SK-N-SH (cell line): ENCODE measurements at regions not wholly inside any gene's neighbourhood (a gene's known extent, or its start where the extent isn't known, plus 50 kb on each side); places are given as distances from the start of the nearest gene placed in this dataset.

Experiments used
- CTCF ChIA-PET: fragments of 300-600, 350-600 bp; formaldehyde crosslinking; extraction: SDS; loops from one replicate; lab custom pipeline; 2021; lab: Yijun Ruan, JAX
- POLR2A ChIA-PET: fragments of 350-600 bp; sonication (Branson Sonifier 250); formaldehyde crosslinking; extraction: SDS; loops from one replicate; lab custom pipeline; 2020; ENCODE audit warnings: antibody characterized with exemption, inconsistent platforms; lab: Yijun Ruan, JAX
- DNase-seq: peaks from one replicate; pipeline ENCODE4 v3.0.0; 2012
- H2AFZ ChIP-seq: fragments of 200-600 bp; sonication (generic); 2 replicates; pipeline ENCODE4 v1.8.1; 2016; ENCODE audit warnings: antibody characterized with exemption, mild to moderate bottlenecking, low read depth
- H3F3A ChIP-seq: fragments of 200-600 bp; sonication (generic); replicated peaks from 2 replicates; pipeline ENCODE3; 2016; ENCODE audit warnings: antibody characterized with exemption, mild to moderate bottlenecking; ENCODE audit not compliant: insufficient read depth
- H3K27ac ChIP-seq, 2 experiments: fragments of 200-500 bp in 1 of 2; fragments of 200-600 bp in 1 of 2; sonication (Bioruptor generic) in 1 of 2; sonication (generic), shearing (Covaris generic) in 1 of 2; 2 replicates each; pipeline versions ENCODE4 v1.5.1 to v1.6.1; 2014 to 2016; ENCODE audit warnings: low read depth in 2 of 2, inconsistent platforms in 1 of 2, low read length in 1 of 2, mild to moderate bottlenecking in 1 of 2, mixed read lengths in 1 of 2
- H3K27me3 ChIP-seq: fragments of 200-600 bp; sonication (generic), shearing (Covaris generic); 2 replicates; pipeline ENCODE4 v1.6.1; 2016; ENCODE audit warnings: mixed run types; ENCODE audit not compliant: insufficient read depth
- H3K36me3 ChIP-seq, 2 experiments: fragments of 200-500 bp in 1 of 2; fragments of 200-600 bp in 1 of 2; sonication (Bioruptor generic) in 1 of 2; sonication (generic) in 1 of 2; replicated peaks in 1 of 2; 2 replicates each; pipeline versions ENCODE3 to v1.5.1; 2014 to 2016; ENCODE audit warnings: low read length in 1 of 2, mild to moderate bottlenecking in 1 of 2; ENCODE audit not compliant: insufficient read depth in 2 of 2, control insufficient read depth in 1 of 2
- H3K4me1 ChIP-seq, 2 experiments: fragments of 200-500 bp in 1 of 2; fragments of 200-600 bp in 1 of 2; sonication (Bioruptor generic) in 1 of 2; sonication (generic), shearing (Covaris generic) in 1 of 2; 2 replicates each; pipeline versions ENCODE4 v1.5.1 to v1.6.1; 2014 to 2016; ENCODE audit warnings: low read depth in 1 of 2, low read length in 1 of 2, mixed run types in 1 of 2; ENCODE audit not compliant: insufficient read depth in 2 of 2, control insufficient read depth in 1 of 2
- H3K4me2 ChIP-seq: fragments of 200-600 bp; sonication (generic), shearing (Covaris generic); 2 replicates; pipeline ENCODE4 v1.6.1; 2017; ENCODE audit warnings: mixed run types
- H3K4me3 ChIP-seq, 2 experiments: fragments of 200-500 bp in 1 of 2; fragments of 200-600 bp in 1 of 2; sonication (Bioruptor generic) in 1 of 2; sonication (generic), shearing (Covaris generic) in 1 of 2; 2 replicates each; pipeline versions ENCODE4 v1.5.1 to v1.8.1; 2014 to 2016; ENCODE audit warnings: low read depth in 2 of 2, inconsistent platforms in 1 of 2, low read length in 1 of 2, mild to moderate bottlenecking in 1 of 2, mixed read lengths in 1 of 2, moderate library complexity in 1 of 2
- H3K79me2 ChIP-seq: fragments of 200-600 bp; sonication (generic); 2 replicates; pipeline ENCODE4 v1.8.1; 2017; ENCODE audit warnings: mild to moderate bottlenecking; ENCODE audit not compliant: insufficient read depth
- H3K9ac ChIP-seq: fragments of 200-600 bp; sonication (generic); 2 replicates; pipeline ENCODE4 v1.6.1; 2017; ENCODE audit warnings: mixed run types
- H3K9me2 ChIP-seq: fragments of 200-600 bp; sonication (generic); 2 replicates; pipeline ENCODE4 v1.6.1; 2017; ENCODE audit warnings: mixed run types
- H3K9me3 ChIP-seq: fragments of 200-600 bp; sonication (generic); 2 replicates; pipeline ENCODE4 v1.6.1; 2017; ENCODE audit warnings: mixed run types, mild to moderate bottlenecking, moderate library complexity
- H4K20me1 ChIP-seq: fragments of 200-600 bp; sonication (generic); 2 replicates; pipeline ENCODE4 v1.6.1; 2017; ENCODE audit warnings: mild to moderate bottlenecking, mixed run types; ENCODE audit not compliant: insufficient read depth
- CHD2 ChIP-seq: fragments of 150-350 bp; IDR thresholded peaks from 2 replicates; pipeline ENCODE4 v1.6.1; 2018; ENCODE audit warnings: low read length; ENCODE audit not compliant: partially characterized antibody
- CTCF ChIP-seq: fragments of 200-600 bp; sonication (generic); IDR thresholded peaks from 2 replicates; pipeline ENCODE4 v1.6.1; 2017; ENCODE audit warnings: antibody characterized with exemption, mild to moderate bottlenecking, moderate library complexity
- ELF1 ChIP-seq: IDR thresholded peaks from 2 replicates; pipeline ENCODE4 v1.4.0; 2012
- EP300 ChIP-seq, 2 experiments: IDR thresholded peaks; 2 replicates each; pipeline versions ENCODE4 v1.4.0 to v1.6.1; 2012; ENCODE audit warnings: borderline replicate concordance in 1 of 2, low read depth in 1 of 2, low read length in 1 of 2
- EZH2phosphoT487 ChIP-seq: fragments of 200-600 bp; sonication (generic); IDR thresholded peaks from 2 replicates; pipeline ENCODE4 v1.6.1; 2017; ENCODE audit warnings: low read depth, mixed run types, mild to moderate bottlenecking, antibody characterized with exemption, moderate library complexity, borderline replicate concordance
- FOXJ3 ChIP-seq: sonication (generic); formaldehyde crosslinking; IDR thresholded peaks from 2 replicates; pipeline ENCODE4 v1.5.1; 2020; ENCODE audit warnings: mild to moderate bottlenecking, missing genetic modification reagents
- MAX ChIP-seq: IDR thresholded peaks from 2 replicates; pipeline ENCODE4 v1.4.0; 2012; ENCODE audit warnings: low read depth
- MXI1 ChIP-seq: IDR thresholded peaks from 2 replicates; pipeline ENCODE4 v1.6.1; 2012; ENCODE audit warnings: mild to moderate bottlenecking, low read depth, low read length, improper control_type of control experiment
- NFIC ChIP-seq: IDR thresholded peaks from 2 replicates; pipeline ENCODE4 v1.4.0; 2012; ENCODE audit warnings: borderline replicate concordance
- POLR2AphosphoS5 ChIP-seq: IDR thresholded peaks from 2 replicates; pipeline ENCODE4 v1.6.1; 2012; ENCODE audit warnings: low read depth, low read length
- RCOR1 ChIP-seq: fragments of 150-350 bp; IDR thresholded peaks from 2 replicates; pipeline ENCODE4 v1.6.1; 2017; ENCODE audit warnings: antibody characterized with exemption, low read length
- SIN3A ChIP-seq: IDR thresholded peaks from 2 replicates; pipeline ENCODE4 v1.6.1; 2012; ENCODE audit warnings: low read depth, mild to moderate bottlenecking, low read length, moderate library complexity, borderline replicate concordance
- TCF12 ChIP-seq: IDR thresholded peaks from 2 replicates; pipeline ENCODE4 v1.4.0; 2012
- YY1 ChIP-seq: IDR thresholded peaks from 2 replicates; pipeline ENCODE4 v1.4.0; 2012; ENCODE audit warnings: low read depth, mild to moderate bottlenecking
- WGBS: methylation state at CpG from one replicate; pipeline ENCODE4 v1.1.6; 2017; ENCODE audit warnings: low lambda C conversion rate; 5-methylcytosine and 5-hydroxymethylcytosine counted together
- TF ChIP-seq, protein P1 (sequence below): IDR thresholded peaks from 2 replicates; pipeline ENCODE4; 2012
- TF ChIP-seq, protein P2 (sequence below): fragments of 150-350 bp; IDR thresholded peaks from 2 replicates; pipeline ENCODE4 v1.6.1; 2016; ENCODE audit warnings: mild to moderate bottlenecking, low read depth, low read length
- TF ChIP-seq, protein P3 (sequence below): IDR thresholded peaks from 2 replicates; pipeline ENCODE4 v1.4.0; 2012; ENCODE audit warnings: low read depth, borderline replicate concordance

GRCh38 chr12:42766754-42767153 lies 177.2 kb upstream of the PRICKLE1 start:
- Histone ChIP-seq H3K9me2 (no peaks in the 10 kb centered on the region), H3K9ac (no peak overlapping the region), H3K27ac (no peak overlapping the region), H3K4me1 (peaks cover 0 to 2% of the 10 kb centered on the region in 2 experiments; a peak in 1 of 4 replicates), H3K27me3 (no peaks in the 10 kb centered on the region), H4K20me1 (no peaks in the 10 kb centered on the region), H3F3A (no peaks in the 10 kb centered on the region), H3K9me3 (no peaks in the 10 kb centered on the region), H2AFZ (no peak overlapping the region), H3K36me3 (no peaks in the 10 kb centered on the region), H3K79me2 (no peaks in the 10 kb centered on the region), H3K4me2 (no peak overlapping the region), H3K4me3 (no peak overlapping the region)
- ChIA-PET POLR2A (no interaction called here), CTCF (no interaction called here)
- WGBS = 50% methylated on average over 4 of the region's 4 CpGs
- no peak for DNase-seq
- no peak for TF ChIP-seq CHD2
- TF ChIP-seq POLR2AphosphoS5 = no peak
- no peak for TF ChIP-seq NFIC
- TF ChIP-seq, protein P1, sequence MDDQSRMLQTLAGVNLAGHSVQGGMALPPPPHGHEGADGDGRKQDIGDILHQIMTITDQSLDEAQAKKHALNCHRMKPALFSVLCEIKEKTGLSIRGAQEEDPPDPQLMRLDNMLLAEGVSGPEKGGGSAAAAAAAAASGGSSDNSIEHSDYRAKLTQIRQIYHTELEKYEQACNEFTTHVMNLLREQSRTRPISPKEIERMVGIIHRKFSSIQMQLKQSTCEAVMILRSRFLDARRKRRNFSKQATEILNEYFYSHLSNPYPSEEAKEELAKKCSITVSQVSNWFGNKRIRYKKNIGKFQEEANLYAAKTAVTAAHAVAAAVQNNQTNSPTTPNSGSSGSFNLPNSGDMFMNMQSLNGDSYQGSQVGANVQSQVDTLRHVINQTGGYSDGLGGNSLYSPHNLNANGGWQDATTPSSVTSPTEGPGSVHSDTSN = no peak
- TF ChIP-seq, protein P2, sequence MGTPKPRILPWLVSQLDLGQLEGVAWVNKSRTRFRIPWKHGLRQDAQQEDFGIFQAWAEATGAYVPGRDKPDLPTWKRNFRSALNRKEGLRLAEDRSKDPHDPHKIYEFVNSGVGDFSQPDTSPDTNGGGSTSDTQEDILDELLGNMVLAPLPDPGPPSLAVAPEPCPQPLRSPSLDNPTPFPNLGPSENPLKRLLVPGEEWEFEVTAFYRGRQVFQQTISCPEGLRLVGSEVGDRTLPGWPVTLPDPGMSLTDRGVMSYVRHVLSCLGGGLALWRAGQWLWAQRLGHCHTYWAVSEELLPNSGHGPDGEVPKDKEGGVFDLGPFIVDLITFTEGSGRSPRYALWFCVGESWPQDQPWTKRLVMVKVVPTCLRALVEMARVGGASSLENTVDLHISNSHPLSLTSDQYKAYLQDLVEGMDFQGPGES = no peak
- TF ChIP-seq EP300 (IDR thresholded peaks at IDR 0.05; ENCODE audit: borderline replicate concordance in 1 of 2, low read depth in 1 of 2, low read length in 1 of 2) = no peak
- no peak for TF ChIP-seq FOXJ3 (CRISPR knock-in tag)
- no peak for TF ChIP-seq SIN3A
- no peak for TF ChIP-seq TCF12
- no peak for TF ChIP-seq RCOR1
- TF ChIP-seq, protein P3, sequence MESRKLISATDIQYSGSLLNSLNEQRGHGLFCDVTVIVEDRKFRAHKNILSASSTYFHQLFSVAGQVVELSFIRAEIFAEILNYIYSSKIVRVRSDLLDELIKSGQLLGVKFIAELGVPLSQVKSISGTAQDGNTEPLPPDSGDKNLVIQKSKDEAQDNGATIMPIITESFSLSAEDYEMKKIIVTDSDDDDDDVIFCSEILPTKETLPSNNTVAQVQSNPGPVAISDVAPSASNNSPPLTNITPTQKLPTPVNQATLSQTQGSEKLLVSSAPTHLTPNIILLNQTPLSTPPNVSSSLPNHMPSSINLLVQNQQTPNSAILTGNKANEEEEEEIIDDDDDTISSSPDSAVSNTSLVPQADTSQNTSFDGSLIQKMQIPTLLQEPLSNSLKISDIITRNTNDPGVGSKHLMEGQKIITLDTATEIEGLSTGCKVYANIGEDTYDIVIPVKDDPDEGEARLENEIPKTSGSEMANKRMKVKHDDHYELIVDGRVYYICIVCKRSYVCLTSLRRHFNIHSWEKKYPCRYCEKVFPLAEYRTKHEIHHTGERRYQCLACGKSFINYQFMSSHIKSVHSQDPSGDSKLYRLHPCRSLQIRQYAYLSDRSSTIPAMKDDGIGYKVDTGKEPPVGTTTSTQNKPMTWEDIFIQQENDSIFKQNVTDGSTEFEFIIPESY = no peak

GRCh38 chr12:42766026-42766425 lies 176.5 kb upstream of the PRICKLE1 start:
- no peaks in the 10 kb centered on the region for H3F3A ChIP-seq
- H3K36me3 ChIP-seq = no peaks in the 10 kb centered on the region
- no peaks in the 10 kb centered on the region for H3K9me2 ChIP-seq
- H4K20me1 ChIP-seq = no peaks in the 10 kb centered on the region
- 35% methylated on average over 3 of the region's 3 CpGs for WGBS
- H3K9me3 ChIP-seq = no peaks in the 10 kb centered on the region
- no peak overlapping the region for H3K4me2 ChIP-seq
- no peak overlapping the region for H2AFZ ChIP-seq
- no peaks in the 10 kb centered on the region for H3K79me2 ChIP-seq
- CTCF ChIA-PET = interaction anchor here (1.0 kb wide), 1 partner anchor 8 kb away, joined by 3 read pairs; no protein-coding TSS in a partner anchor
- POLR2A ChIA-PET = no interaction called here
- no peaks in the 10 kb centered on the region for H3K27me3 ChIP-seq
- peaks cover 0 to 2% of the 10 kb centered on the region in 2 experiments; a peak in 1 of 4 replicates for H3K4me1 ChIP-seq
- no peak overlapping the region for H3K4me3 ChIP-seq
- H3K9ac ChIP-seq = no peak overlapping the region
- DNase-seq = no peak
- H3K27ac ChIP-seq = no peak overlapping the region
- TF ChIP-seq FOXJ3 (CRISPR knock-in tag) = no peak
- TF ChIP-seq MXI1 = no peak
- no peak for TF ChIP-seq RCOR1
- TF ChIP-seq, protein P3 = no peak
- no peak for TF ChIP-seq MAX
- no peak for TF ChIP-seq EP300 (IDR thresholded peaks at IDR 0.05; ENCODE audit: borderline replicate concordance in 1 of 2, low read depth in 1 of 2, low read length in 1 of 2)
- TF ChIP-seq ELF1 = no peak
- TF ChIP-seq CTCF = no peak
- TF ChIP-seq YY1 = no peak
- TF ChIP-seq EZH2phosphoT487 = no peak
- TF ChIP-seq, protein P1 = no peak
- TF ChIP-seq, all 33 proteins: peak for 0
